ENCODE measurements at regions not wholly inside any gene's neighbourhood (a gene's known extent, or its start where the extent isn't known, plus 50 kb on each side); places are given as distances from the start of the nearest gene placed in this dataset.

DNA sequence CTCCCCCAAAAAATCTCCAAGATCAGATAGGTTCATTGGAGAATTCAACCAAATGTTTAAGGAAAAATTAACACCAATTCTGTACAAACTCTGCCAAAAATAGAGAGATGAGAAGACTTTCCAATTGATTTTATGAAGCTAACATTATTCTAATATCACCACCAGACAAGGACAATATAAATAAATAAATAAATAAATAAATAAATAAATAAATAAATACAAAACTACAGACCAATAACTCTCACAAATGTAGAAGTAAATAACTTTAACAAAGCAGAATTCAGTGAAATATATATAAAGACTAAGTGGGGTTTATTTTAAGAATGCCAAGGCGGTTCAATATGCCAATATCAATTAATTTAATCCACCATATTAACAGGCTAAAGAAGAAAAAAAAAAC lies 425.9 kb upstream of the GHITM start:
- TF ChIP-seq, protein P1, sequence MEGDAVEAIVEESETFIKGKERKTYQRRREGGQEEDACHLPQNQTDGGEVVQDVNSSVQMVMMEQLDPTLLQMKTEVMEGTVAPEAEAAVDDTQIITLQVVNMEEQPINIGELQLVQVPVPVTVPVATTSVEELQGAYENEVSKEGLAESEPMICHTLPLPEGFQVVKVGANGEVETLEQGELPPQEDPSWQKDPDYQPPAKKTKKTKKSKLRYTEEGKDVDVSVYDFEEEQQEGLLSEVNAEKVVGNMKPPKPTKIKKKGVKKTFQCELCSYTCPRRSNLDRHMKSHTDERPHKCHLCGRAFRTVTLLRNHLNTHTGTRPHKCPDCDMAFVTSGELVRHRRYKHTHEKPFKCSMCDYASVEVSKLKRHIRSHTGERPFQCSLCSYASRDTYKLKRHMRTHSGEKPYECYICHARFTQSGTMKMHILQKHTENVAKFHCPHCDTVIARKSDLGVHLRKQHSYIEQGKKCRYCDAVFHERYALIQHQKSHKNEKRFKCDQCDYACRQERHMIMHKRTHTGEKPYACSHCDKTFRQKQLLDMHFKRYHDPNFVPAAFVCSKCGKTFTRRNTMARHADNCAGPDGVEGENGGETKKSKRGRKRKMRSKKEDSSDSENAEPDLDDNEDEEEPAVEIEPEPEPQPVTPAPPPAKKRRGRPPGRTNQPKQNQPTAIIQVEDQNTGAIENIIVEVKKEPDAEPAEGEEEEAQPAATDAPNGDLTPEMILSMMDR (IDR thresholded peaks at IDR 0.05) = no peak
- no peak for TF ChIP-seq POLR2A (IDR thresholded peaks at IDR 0.05)

All from uterus (tissue), 2 donors.